Ovary (tissue), 3 donors: ENCODE measurements at regions not wholly inside any gene's neighbourhood (a gene's known extent, or its start where the extent isn't known, plus 50 kb on each side); places are given as distances from the start of the nearest gene placed in this dataset.

Source experiments
- POLR2A ChIP-seq: fragments of 450-650 bp; IDR thresholded peaks from one replicate; pipeline ENCODE4 v1.6.1; 2017; ENCODE audit warnings: antibody characterized with exemption, mild to moderate bottlenecking, moderate library complexity
- TF ChIP-seq, protein P1 (sequence below), 3 donors: fragments of 450-650 bp in 2 of 3; fragments of 200-600 bp in 1 of 3; IDR thresholded peaks; one replicate each; pipeline versions ENCODE4 v1.5.1 to v1.8.0; 2016 to 2022; ENCODE audit warnings: antibody characterized with exemption in 3 of 3, mild to moderate bottlenecking in 1 of 3
- donor health status: DM: no; HTN: no; CAD: no.

DNA sequence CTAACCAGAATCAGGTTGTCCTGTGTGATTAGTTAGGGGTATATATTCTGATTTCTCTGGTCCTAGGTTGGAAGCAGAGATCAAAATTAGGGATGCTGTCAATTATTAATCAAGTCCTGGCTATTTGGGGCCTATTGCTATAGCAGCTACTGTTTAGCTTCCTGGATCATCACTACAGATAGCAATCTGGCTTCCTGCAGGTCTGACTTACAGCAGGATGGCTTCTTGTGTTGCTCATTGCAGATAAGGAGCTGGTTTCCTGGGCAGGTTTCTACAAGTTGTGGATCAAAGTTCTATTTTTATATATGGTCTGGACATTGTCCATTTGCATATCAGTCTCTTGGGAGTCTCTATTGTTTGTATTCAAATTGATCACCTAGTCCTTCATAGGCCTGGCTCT lies 57.7 kb upstream of the C4orf54 start:
- TF ChIP-seq, protein P1, sequence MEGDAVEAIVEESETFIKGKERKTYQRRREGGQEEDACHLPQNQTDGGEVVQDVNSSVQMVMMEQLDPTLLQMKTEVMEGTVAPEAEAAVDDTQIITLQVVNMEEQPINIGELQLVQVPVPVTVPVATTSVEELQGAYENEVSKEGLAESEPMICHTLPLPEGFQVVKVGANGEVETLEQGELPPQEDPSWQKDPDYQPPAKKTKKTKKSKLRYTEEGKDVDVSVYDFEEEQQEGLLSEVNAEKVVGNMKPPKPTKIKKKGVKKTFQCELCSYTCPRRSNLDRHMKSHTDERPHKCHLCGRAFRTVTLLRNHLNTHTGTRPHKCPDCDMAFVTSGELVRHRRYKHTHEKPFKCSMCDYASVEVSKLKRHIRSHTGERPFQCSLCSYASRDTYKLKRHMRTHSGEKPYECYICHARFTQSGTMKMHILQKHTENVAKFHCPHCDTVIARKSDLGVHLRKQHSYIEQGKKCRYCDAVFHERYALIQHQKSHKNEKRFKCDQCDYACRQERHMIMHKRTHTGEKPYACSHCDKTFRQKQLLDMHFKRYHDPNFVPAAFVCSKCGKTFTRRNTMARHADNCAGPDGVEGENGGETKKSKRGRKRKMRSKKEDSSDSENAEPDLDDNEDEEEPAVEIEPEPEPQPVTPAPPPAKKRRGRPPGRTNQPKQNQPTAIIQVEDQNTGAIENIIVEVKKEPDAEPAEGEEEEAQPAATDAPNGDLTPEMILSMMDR (IDR thresholded peaks at IDR 0.05) = no peak
- no peak for TF ChIP-seq POLR2A
